ENCODE measurements at regions not wholly inside any gene's neighbourhood (a gene's known extent, or its start where the extent isn't known, plus 50 kb on each side); places are given as distances from the start of the nearest gene placed in this dataset.

- TF ChIP-seq, protein P1, sequence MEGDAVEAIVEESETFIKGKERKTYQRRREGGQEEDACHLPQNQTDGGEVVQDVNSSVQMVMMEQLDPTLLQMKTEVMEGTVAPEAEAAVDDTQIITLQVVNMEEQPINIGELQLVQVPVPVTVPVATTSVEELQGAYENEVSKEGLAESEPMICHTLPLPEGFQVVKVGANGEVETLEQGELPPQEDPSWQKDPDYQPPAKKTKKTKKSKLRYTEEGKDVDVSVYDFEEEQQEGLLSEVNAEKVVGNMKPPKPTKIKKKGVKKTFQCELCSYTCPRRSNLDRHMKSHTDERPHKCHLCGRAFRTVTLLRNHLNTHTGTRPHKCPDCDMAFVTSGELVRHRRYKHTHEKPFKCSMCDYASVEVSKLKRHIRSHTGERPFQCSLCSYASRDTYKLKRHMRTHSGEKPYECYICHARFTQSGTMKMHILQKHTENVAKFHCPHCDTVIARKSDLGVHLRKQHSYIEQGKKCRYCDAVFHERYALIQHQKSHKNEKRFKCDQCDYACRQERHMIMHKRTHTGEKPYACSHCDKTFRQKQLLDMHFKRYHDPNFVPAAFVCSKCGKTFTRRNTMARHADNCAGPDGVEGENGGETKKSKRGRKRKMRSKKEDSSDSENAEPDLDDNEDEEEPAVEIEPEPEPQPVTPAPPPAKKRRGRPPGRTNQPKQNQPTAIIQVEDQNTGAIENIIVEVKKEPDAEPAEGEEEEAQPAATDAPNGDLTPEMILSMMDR (IDR thresholded peaks at IDR 0.05), result no peak
- TF ChIP-seq EP300 (IDR thresholded peaks at IDR 0.05), result no peak
- TF ChIP-seq POLR2A (IDR thresholded peaks at IDR 0.05), result no peak
Measured at GRCh38 chr3:20984594-20985205, 766.3 kb downstream of the ZNF385D start.
